ENCODE measurements at regions not wholly inside any gene's neighbourhood (a gene's known extent, or its start where the extent isn't known, plus 50 kb on each side); places are given as distances from the start of the nearest gene placed in this dataset.

- TF ChIP-seq, protein P1, sequence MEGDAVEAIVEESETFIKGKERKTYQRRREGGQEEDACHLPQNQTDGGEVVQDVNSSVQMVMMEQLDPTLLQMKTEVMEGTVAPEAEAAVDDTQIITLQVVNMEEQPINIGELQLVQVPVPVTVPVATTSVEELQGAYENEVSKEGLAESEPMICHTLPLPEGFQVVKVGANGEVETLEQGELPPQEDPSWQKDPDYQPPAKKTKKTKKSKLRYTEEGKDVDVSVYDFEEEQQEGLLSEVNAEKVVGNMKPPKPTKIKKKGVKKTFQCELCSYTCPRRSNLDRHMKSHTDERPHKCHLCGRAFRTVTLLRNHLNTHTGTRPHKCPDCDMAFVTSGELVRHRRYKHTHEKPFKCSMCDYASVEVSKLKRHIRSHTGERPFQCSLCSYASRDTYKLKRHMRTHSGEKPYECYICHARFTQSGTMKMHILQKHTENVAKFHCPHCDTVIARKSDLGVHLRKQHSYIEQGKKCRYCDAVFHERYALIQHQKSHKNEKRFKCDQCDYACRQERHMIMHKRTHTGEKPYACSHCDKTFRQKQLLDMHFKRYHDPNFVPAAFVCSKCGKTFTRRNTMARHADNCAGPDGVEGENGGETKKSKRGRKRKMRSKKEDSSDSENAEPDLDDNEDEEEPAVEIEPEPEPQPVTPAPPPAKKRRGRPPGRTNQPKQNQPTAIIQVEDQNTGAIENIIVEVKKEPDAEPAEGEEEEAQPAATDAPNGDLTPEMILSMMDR (IDR thresholded peaks at IDR 0.05), result no peak
- TF ChIP-seq POLR2A (IDR thresholded peaks at IDR 0.05; ENCODE audit: low read depth) (no peak), POLR2AphosphoS5 (IDR thresholded peaks at IDR 0.05) (no peak), EP300 (IDR thresholded peaks at IDR 0.05) (no peak)
Observed at GRCh38 chr13:65342541-65343337, 1887.4 kb downstream of the PCDH9 start.

Measured in esophagus muscularis mucosa (tissue), 4 donors.